ENCODE measurements at regions not wholly inside any gene's neighbourhood (a gene's known extent, or its start where the extent isn't known, plus 50 kb on each side); places are given as distances from the start of the nearest gene placed in this dataset.

- no peak overlapping the region for H3K4me3 ChIP-seq (ENCODE audit: low read depth, low read length)
- H2AFZ ChIP-seq (ENCODE audit: insufficient read depth, low read length, poor library complexity), result no peak overlapping the region
- no peak overlapping the region for H3K4ac ChIP-seq (ENCODE audit: low read depth, low read length)
- no peak overlapping the region for H3K27ac ChIP-seq (ENCODE audit: low read depth, low read length)
- no peak overlapping the region for H2BK120ac ChIP-seq (ENCODE audit: insufficient read depth, low read length, poor library complexity)
- H2BK12ac ChIP-seq (ENCODE audit: low read length), result no peak overlapping the region
- no CpG with 5 or more reads among the region's 2 CpGs for WGBS (ENCODE audit: extremely low coverage, insufficient coverage, insufficient read length)
- no peaks in the 10 kb centered on the region for H3K27me3 ChIP-seq (ENCODE audit: insufficient read depth, low read length)
- no peak overlapping the region for H2BK5ac ChIP-seq (ENCODE audit: low read depth, low read length, poor library complexity)
- H3K4me1 ChIP-seq (ENCODE audit: control insufficient read depth in 1 of 2, insufficient read depth in 2 of 2, low read length in 2 of 2), result no peaks in the 10 kb centered on the region
- no peak overlapping the region for H4K12ac ChIP-seq (ENCODE audit: low read depth, low read length)
- no peak overlapping the region for H4K91ac ChIP-seq (ENCODE audit: low read depth, low read length)
- H3K4me2 ChIP-seq (ENCODE audit: low read length), result no peak overlapping the region
- H4K8ac ChIP-seq (ENCODE audit: low read depth, low read length), result no peak overlapping the region
- no peaks in the 10 kb centered on the region for H3K79me1 ChIP-seq (ENCODE audit: low read length)
- H3K18ac ChIP-seq (ENCODE audit: low read length), result no peak overlapping the region
- H3K14ac ChIP-seq (ENCODE audit: low read length), result no peak overlapping the region
- no peaks in the 10 kb centered on the region for H3K79me2 ChIP-seq (ENCODE audit: control insufficient read depth, insufficient read depth, low read length, poor library complexity)
- H3K9me3 ChIP-seq (ENCODE audit: insufficient read depth, low read depth, low read length), result no peaks in the 10 kb centered on the region
- H3K9ac ChIP-seq (ENCODE audit: low read length), result no peak overlapping the region
- DNase-seq, result no peak
- H3K23ac ChIP-seq (ENCODE audit: low read length), result no peak overlapping the region
- H2AK5ac ChIP-seq (ENCODE audit: low read length), result no peak overlapping the region
- no peaks in the 10 kb centered on the region for H3K36me3 ChIP-seq (ENCODE audit: control insufficient read depth in 1 of 2, insufficient read depth in 2 of 2, low read length in 2 of 2)
Measured at GRCh38 chr5:52658246-52658645, 129.5 kb upstream of the ITGA1 start.

- Histone ChIP-seq H3K4ac (ENCODE audit: low read depth, low read length) (no peak overlapping the region), H4K91ac (ENCODE audit: low read depth, low read length) (no peak overlapping the region), H3K9me3 (ENCODE audit: insufficient read depth, low read depth, low read length) (no peaks in the 10 kb centered on the region), H2BK12ac (ENCODE audit: low read length) (no peak overlapping the region), H2AFZ (ENCODE audit: insufficient read depth, low read length, poor library complexity) (no peak overlapping the region), H2BK5ac (ENCODE audit: low read depth, low read length, poor library complexity) (no peak overlapping the region), H3K4me1 (ENCODE audit: control insufficient read depth in 1 of 2, insufficient read depth in 2 of 2, low read length in 2 of 2) (no peaks in the 10 kb centered on the region), H3K79me2 (ENCODE audit: control insufficient read depth, insufficient read depth, low read length, poor library complexity) (no peaks in the 10 kb centered on the region), H4K12ac (ENCODE audit: low read depth, low read length) (no peak overlapping the region), H3K36me3 (ENCODE audit: control insufficient read depth in 1 of 2, insufficient read depth in 2 of 2, low read length in 2 of 2) (no peaks in the 10 kb centered on the region), H4K8ac (ENCODE audit: low read depth, low read length) (no peak overlapping the region), H3K23ac (ENCODE audit: low read length) (no peak overlapping the region), H2BK120ac (ENCODE audit: insufficient read depth, low read length, poor library complexity) (no peak overlapping the region), H3K18ac (ENCODE audit: low read length) (no peak overlapping the region), H3K27me3 (ENCODE audit: insufficient read depth, low read length) (no peaks in the 10 kb centered on the region), H3K27ac (ENCODE audit: low read depth, low read length) (no peak overlapping the region), H2AK5ac (ENCODE audit: low read length) (no peak overlapping the region), H3K14ac (ENCODE audit: low read length) (no peak overlapping the region), H3K79me1 (ENCODE audit: low read length) (no peaks in the 10 kb centered on the region), H3K4me2 (ENCODE audit: low read length) (no peak overlapping the region), H3K9ac (ENCODE audit: low read length) (no peak overlapping the region), H3K4me3 (ENCODE audit: low read depth, low read length) (no peak overlapping the region)
- no peak for DNase-seq
- no CpG with 5 or more reads among the region's 1 CpG for WGBS (ENCODE audit: extremely low coverage, insufficient coverage, insufficient read length)
Measured at GRCh38 chr5:52660621-52661020, 127.1 kb upstream of the ITGA1 start.

- no peak overlapping the region for H3K27ac ChIP-seq (ENCODE audit: low read depth, low read length)
- H3K36me3 ChIP-seq (ENCODE audit: control insufficient read depth in 1 of 2, insufficient read depth in 2 of 2, low read length in 2 of 2), result no peaks in the 10 kb centered on the region
- no peak overlapping the region for H2BK120ac ChIP-seq (ENCODE audit: insufficient read depth, low read length, poor library complexity)
- no peak overlapping the region for H3K4me2 ChIP-seq (ENCODE audit: low read length)
- no peak overlapping the region for H3K9ac ChIP-seq (ENCODE audit: low read length)
- no peak overlapping the region for H2BK5ac ChIP-seq (ENCODE audit: low read depth, low read length, poor library complexity)
- no peaks in the 10 kb centered on the region for H3K9me3 ChIP-seq (ENCODE audit: insufficient read depth, low read depth, low read length)
- no peak overlapping the region for H3K4ac ChIP-seq (ENCODE audit: low read depth, low read length)
- no peaks in the 10 kb centered on the region for H3K79me2 ChIP-seq (ENCODE audit: control insufficient read depth, insufficient read depth, low read length, poor library complexity)
- WGBS (ENCODE audit: extremely low coverage, insufficient coverage, insufficient read length), result no CpG with 5 or more reads among the region's 2 CpGs
- no peak overlapping the region for H3K4me3 ChIP-seq (ENCODE audit: low read depth, low read length)
- no peak overlapping the region for H3K18ac ChIP-seq (ENCODE audit: low read length)
- H3K27me3 ChIP-seq (ENCODE audit: insufficient read depth, low read length), result no peaks in the 10 kb centered on the region
- DNase-seq, result no peak
- no peaks in the 10 kb centered on the region for H3K4me1 ChIP-seq (ENCODE audit: control insufficient read depth in 1 of 2, insufficient read depth in 2 of 2, low read length in 2 of 2)
- no peak overlapping the region for H4K12ac ChIP-seq (ENCODE audit: low read depth, low read length)
- no peak overlapping the region for H2AFZ ChIP-seq (ENCODE audit: insufficient read depth, low read length, poor library complexity)
- no peak overlapping the region for H2BK12ac ChIP-seq (ENCODE audit: low read length)
- H3K79me1 ChIP-seq (ENCODE audit: low read length), result no peaks in the 10 kb centered on the region
- H4K91ac ChIP-seq (ENCODE audit: low read depth, low read length), result no peak overlapping the region
- H3K23ac ChIP-seq (ENCODE audit: low read length), result no peak overlapping the region
- H2AK5ac ChIP-seq (ENCODE audit: low read length), result no peak overlapping the region
- no peak overlapping the region for H4K8ac ChIP-seq (ENCODE audit: low read depth, low read length)
- H3K14ac ChIP-seq (ENCODE audit: low read length), result no peak overlapping the region
Measured at GRCh38 chr5:52661903-52662595, 125.7 kb upstream of the ITGA1 start.

- no peak overlapping the region for H2BK12ac ChIP-seq (ENCODE audit: low read length)
- no peak overlapping the region for H3K18ac ChIP-seq (ENCODE audit: low read length)
- no peak for DNase-seq
- no peak overlapping the region for H4K91ac ChIP-seq (ENCODE audit: low read depth, low read length)
- H2BK120ac ChIP-seq (ENCODE audit: insufficient read depth, low read length, poor library complexity), result no peak overlapping the region
- H2BK5ac ChIP-seq (ENCODE audit: low read depth, low read length, poor library complexity), result no peak overlapping the region
- H3K27me3 ChIP-seq (ENCODE audit: insufficient read depth, low read length), result no peaks in the 10 kb centered on the region
- H3K23ac ChIP-seq (ENCODE audit: low read length), result no peak overlapping the region
- no peak overlapping the region for H3K4me3 ChIP-seq (ENCODE audit: low read depth, low read length)
- no CpG with 5 or more reads among the region's 2 CpGs for WGBS (ENCODE audit: extremely low coverage, insufficient coverage, insufficient read length)
- no peaks in the 10 kb centered on the region for H3K4me1 ChIP-seq (ENCODE audit: control insufficient read depth in 1 of 2, insufficient read depth in 2 of 2, low read length in 2 of 2)
- no peak overlapping the region for H4K12ac ChIP-seq (ENCODE audit: low read depth, low read length)
- no peak overlapping the region for H3K4ac ChIP-seq (ENCODE audit: low read depth, low read length)
- no peak overlapping the region for H4K8ac ChIP-seq (ENCODE audit: low read depth, low read length)
- H3K36me3 ChIP-seq (ENCODE audit: control insufficient read depth in 1 of 2, insufficient read depth in 2 of 2, low read length in 2 of 2), result no peaks in the 10 kb centered on the region
- H3K79me2 ChIP-seq (ENCODE audit: control insufficient read depth, insufficient read depth, low read length, poor library complexity), result no peaks in the 10 kb centered on the region
- no peak overlapping the region for H2AFZ ChIP-seq (ENCODE audit: insufficient read depth, low read length, poor library complexity)
- H3K79me1 ChIP-seq (ENCODE audit: low read length), result no peaks in the 10 kb centered on the region
- no peak overlapping the region for H3K4me2 ChIP-seq (ENCODE audit: low read length)
- no peak overlapping the region for H3K27ac ChIP-seq (ENCODE audit: low read depth, low read length)
- no peak overlapping the region for H2AK5ac ChIP-seq (ENCODE audit: low read length)
- H3K9me3 ChIP-seq (ENCODE audit: insufficient read depth, low read depth, low read length), result peaks cover 3% of the 10 kb centered on the region
- H3K14ac ChIP-seq (ENCODE audit: low read length), result no peak overlapping the region
- H3K9ac ChIP-seq (ENCODE audit: low read length), result no peak overlapping the region
Measured at GRCh38 chr5:52665559-52665958, 122.2 kb upstream of the ITGA1 start.
